ENCODE measurements at regions not wholly inside any gene's neighbourhood (a gene's known extent, or its start where the extent isn't known, plus 50 kb on each side); places are given as distances from the start of the nearest gene placed in this dataset.

DNA sequence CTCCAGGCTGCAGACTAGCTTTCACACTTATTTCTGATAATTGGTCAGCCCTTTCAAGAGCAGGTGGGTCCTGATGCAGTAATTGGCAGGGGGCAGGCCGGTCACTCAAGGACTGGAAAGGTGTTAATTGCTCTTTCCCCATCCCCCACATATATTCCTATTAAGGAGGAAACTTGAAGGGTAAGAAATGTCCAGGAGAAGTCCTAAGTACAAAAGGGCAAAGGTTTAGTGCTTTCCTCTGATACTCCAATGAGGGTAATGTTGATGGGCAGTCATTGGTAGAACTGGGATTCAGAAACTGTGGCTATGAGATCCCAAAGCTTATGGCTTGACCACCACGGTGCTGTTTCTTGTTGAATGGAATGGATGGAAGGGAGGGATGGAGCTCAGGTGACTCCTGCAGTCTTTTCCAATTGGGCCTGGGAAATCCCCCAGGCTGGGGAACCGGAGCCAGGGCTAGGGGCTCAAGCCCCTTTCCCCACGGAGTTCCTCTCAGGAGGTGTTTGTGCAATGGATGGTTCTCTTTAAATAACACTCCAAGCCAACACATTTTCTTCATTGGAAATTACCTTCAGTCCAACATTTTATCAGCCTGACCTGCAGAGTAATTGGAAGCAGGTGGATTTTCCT lies 103.2 kb upstream of the ALDH1B1 start (continued):
- TF ChIP-seq, protein P1, sequence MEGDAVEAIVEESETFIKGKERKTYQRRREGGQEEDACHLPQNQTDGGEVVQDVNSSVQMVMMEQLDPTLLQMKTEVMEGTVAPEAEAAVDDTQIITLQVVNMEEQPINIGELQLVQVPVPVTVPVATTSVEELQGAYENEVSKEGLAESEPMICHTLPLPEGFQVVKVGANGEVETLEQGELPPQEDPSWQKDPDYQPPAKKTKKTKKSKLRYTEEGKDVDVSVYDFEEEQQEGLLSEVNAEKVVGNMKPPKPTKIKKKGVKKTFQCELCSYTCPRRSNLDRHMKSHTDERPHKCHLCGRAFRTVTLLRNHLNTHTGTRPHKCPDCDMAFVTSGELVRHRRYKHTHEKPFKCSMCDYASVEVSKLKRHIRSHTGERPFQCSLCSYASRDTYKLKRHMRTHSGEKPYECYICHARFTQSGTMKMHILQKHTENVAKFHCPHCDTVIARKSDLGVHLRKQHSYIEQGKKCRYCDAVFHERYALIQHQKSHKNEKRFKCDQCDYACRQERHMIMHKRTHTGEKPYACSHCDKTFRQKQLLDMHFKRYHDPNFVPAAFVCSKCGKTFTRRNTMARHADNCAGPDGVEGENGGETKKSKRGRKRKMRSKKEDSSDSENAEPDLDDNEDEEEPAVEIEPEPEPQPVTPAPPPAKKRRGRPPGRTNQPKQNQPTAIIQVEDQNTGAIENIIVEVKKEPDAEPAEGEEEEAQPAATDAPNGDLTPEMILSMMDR (IDR thresholded peaks at IDR 0.05): no peak

DNA sequence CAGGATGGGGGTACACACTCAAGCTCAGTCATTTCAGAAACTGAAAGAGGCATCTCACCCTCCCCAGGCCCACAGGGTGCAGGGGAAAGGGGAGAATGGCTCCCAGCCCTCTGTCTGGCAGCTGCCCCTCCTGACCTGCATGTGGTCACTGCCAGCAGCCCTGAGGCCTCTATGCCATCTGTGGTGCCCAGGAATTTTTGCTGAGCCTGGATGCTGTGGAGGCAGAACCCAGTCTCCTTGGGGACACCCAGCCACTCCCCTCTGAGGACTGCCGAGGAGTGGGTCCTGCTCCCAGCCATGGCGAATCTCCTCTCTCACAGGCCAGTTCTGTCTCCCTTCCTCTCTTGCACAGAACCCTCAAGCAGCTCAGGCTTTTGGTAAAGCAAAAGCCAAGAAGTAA lies 104.0 kb upstream of the ALDH1B1 start:
- peaks cover 5% of the 10 kb centered on the region for H3K27me3 Mint-ChIP-seq (ENCODE audit: low read depth)
- ChIA-PET CTCF (interaction anchor here (1.5 kb wide), 1 partner anchor 375 kb away, joined by 3 read pairs; no protein-coding TSS in a partner anchor), POLR2A (no interaction called here)
- ATAC-seq (no peak), DNase-seq (ENCODE audit: low spot score) (no peak)
- TF ChIP-seq, protein P2, sequence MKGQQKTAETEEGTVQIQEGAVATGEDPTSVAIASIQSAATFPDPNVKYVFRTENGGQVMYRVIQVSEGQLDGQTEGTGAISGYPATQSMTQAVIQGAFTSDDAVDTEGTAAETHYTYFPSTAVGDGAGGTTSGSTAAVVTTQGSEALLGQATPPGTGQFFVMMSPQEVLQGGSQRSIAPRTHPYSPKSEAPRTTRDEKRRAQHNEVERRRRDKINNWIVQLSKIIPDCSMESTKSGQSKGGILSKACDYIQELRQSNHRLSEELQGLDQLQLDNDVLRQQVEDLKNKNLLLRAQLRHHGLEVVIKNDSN (CRISPR knock-in tag; IDR thresholded peaks at IDR 0.05): no peak
- no peak for TF ChIP-seq ZNF396 (CRISPR knock-in tag; IDR thresholded peaks at IDR 0.05; ENCODE audit: borderline replicate concordance)
- TF ChIP-seq KAT7 (CRISPR knock-in tag; IDR thresholded peaks at IDR 0.05; ENCODE audit: borderline replicate concordance): no peak
- TF ChIP-seq, protein P3, sequence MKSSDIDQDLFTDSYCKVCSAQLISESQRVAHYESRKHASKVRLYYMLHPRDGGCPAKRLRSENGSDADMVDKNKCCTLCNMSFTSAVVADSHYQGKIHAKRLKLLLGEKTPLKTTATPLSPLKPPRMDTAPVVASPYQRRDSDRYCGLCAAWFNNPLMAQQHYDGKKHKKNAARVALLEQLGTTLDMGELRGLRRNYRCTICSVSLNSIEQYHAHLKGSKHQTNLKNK (CRISPR knock-in tag; IDR thresholded peaks at IDR 0.05): no peak
- TF ChIP-seq GRHL2 (CRISPR knock-in tag; IDR thresholded peaks at IDR 0.05; ENCODE audit: insufficient replicate concordance, severe bottlenecking): no peak
- TF ChIP-seq SOX15 (CRISPR knock-in tag; IDR thresholded peaks at IDR 0.05): no peak
- TF ChIP-seq, protein P4, sequence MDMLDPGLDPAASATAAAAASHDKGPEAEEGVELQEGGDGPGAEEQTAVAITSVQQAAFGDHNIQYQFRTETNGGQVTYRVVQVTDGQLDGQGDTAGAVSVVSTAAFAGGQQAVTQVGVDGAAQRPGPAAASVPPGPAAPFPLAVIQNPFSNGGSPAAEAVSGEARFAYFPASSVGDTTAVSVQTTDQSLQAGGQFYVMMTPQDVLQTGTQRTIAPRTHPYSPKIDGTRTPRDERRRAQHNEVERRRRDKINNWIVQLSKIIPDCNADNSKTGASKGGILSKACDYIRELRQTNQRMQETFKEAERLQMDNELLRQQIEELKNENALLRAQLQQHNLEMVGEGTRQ (CRISPR knock-in tag; IDR thresholded peaks at IDR 0.05): no peak
- no peak overlapping the region for H3K4me3 Mint-ChIP-seq
- H3K27ac Mint-ChIP-seq: no peak overlapping the region
- H3K9me3 Mint-ChIP-seq: 0 out of 2 replicates have a peak, but pooled peaks cover 4% of the 10 kb centered on the region
- H3K36me3 Mint-ChIP-seq: no peaks in the 10 kb centered on the region
- H3K4me1 Mint-ChIP-seq: peaks cover 13% of the 10 kb centered on the region

DNA sequence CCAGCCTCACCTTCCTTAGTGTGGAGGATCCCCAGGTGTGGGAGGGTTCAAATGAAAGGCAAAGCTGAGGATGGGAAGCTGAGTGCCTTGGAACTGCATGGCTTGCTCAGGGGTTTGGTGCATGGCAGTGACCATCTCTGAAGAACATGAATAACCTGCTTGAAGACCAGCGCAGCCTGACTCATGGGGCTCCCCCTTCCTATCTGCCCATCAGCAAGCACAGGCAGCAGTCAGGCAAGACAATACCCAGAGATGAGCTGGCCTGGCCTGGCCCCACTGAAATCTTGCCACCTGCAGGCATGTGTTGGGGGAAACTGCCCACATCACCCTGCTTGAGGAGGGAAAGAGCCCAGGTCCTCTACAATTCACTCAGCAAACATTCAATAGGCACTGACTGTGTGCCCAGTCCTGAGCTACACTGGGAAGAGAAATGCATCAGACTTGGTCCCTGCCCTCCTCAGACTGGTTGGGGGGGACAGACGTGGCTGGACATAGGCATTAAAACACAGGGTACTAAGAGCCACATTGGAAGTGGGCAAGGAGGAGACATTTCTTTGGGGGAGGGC lies 105.0 kb upstream of the ALDH1B1 start:
- peaks cover 13% of the 10 kb centered on the region for H3K4me1 Mint-ChIP-seq
- ChIA-PET CTCF (interaction anchor here (1.5 kb wide), 1 partner anchor 374 kb away, joined by 3 read pairs; no protein-coding TSS in a partner anchor), POLR2A (no interaction called here)
- H3K9me3 Mint-ChIP-seq: 0 out of 2 replicates have a peak, but pooled peaks cover 4% of the 10 kb centered on the region
- DNase-seq (ENCODE audit: low spot score) (no peak), ATAC-seq (no peak)
- H3K27me3 Mint-ChIP-seq (ENCODE audit: low read depth): peaks cover 5% of the 10 kb centered on the region
- no peaks in the 10 kb centered on the region for H3K36me3 Mint-ChIP-seq
- H3K4me3 Mint-ChIP-seq: no peak overlapping the region
- no peak overlapping the region for H3K27ac Mint-ChIP-seq
- TF ChIP-seq, protein P5, sequence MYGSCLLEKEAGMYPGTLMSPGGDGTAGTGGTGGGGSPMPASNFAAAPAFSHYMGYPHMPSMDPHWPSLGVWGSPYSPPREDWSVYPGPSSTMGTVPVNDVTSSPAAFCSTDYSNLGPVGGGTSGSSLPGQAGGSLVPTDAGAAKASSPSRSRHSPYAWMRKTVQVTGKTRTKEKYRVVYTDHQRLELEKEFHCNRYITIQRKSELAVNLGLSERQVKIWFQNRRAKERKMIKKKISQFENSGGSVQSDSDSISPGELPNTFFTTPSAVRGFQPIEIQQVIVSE (CRISPR knock-in tag; IDR thresholded peaks at IDR 0.05; ENCODE audit: borderline replicate concordance): no peak
- TF ChIP-seq GABPB1 (CRISPR knock-in tag; IDR thresholded peaks at IDR 0.05) (no peak), TP53 (CRISPR knock-in tag; IDR thresholded peaks at IDR 0.05) (no peak), ZNF121 (CRISPR knock-in tag; IDR thresholded peaks at IDR 0.05) (no peak), GRHL2 (CRISPR knock-in tag; IDR thresholded peaks at IDR 0.05; ENCODE audit: insufficient replicate concordance, severe bottlenecking) (no peak), SP1 (CRISPR knock-in tag; conservative IDR thresholded peaks at IDR 0.05) (no peak), EMX1 (CRISPR knock-in tag; IDR thresholded peaks at IDR 0.05) (no peak), FOXJ3 (CRISPR knock-in tag; IDR thresholded peaks at IDR 0.05; ENCODE audit: borderline replicate concordance) (no peak), NR3C1 (CRISPR knock-in tag; conservative IDR thresholded peaks at IDR 0.05; ENCODE audit: low read depth) (no peak)
- TF ChIP-seq, protein P6, sequence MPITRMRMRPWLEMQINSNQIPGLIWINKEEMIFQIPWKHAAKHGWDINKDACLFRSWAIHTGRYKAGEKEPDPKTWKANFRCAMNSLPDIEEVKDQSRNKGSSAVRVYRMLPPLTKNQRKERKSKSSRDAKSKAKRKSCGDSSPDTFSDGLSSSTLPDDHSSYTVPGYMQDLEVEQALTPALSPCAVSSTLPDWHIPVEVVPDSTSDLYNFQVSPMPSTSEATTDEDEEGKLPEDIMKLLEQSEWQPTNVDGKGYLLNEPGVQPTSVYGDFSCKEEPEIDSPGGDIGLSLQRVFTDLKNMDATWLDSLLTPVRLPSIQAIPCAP (CRISPR knock-in tag; IDR thresholded peaks at IDR 0.05): no peak
- TF ChIP-seq, protein P4 (CRISPR knock-in tag; IDR thresholded peaks at IDR 0.05): no peak

Measured in WTC11 (cell line).